Uterus (tissue), 2 donors: ENCODE measurements at regions not wholly inside any gene's neighbourhood (a gene's known extent, or its start where the extent isn't known, plus 50 kb on each side); places are given as distances from the start of the nearest gene placed in this dataset.

Experiments used
- CTCF ChIP-seq, 4 experiments: fragments of 200-600 bp in 2 of 4; fragments of 450-650 bp in 2 of 4; sonication (generic) in 2 of 4; IDR thresholded peaks; one replicate each; pipeline ENCODE4 v1.5.1; 2016 to 2019; ENCODE audit warnings: antibody characterized with exemption in 4 of 4, mild to moderate bottlenecking in 2 of 4, moderate library complexity in 1 of 4
- POLR2A ChIP-seq, 2 donors: fragments of 450-650 bp; IDR thresholded peaks; one replicate each; pipeline ENCODE4 v1.6.1; 2016; ENCODE audit warnings: antibody characterized with exemption in 2 of 2, mild to moderate bottlenecking in 1 of 2, moderate library complexity in 1 of 2

- TF ChIP-seq POLR2A (IDR thresholded peaks at IDR 0.05) (no peak), CTCF (IDR thresholded peaks at IDR 0.05) (no peak)
Observed at GRCh38 chr3:75983111-75983510, 197.8 kb upstream of the ZNF717 start.
